Epithelial cell of esophagus (primary cell): ENCODE measurements at regions not wholly inside any gene's neighbourhood (a gene's known extent, or its start where the extent isn't known, plus 50 kb on each side); places are given as distances from the start of the nearest gene placed in this dataset.
"Not testable (repeated sequence)": the region's sequence is repeated elsewhere in the genome, so short reads cannot be mapped to it uniquely, and the experiment has no call there.

Experiments
- DNase-seq: peaks from one replicate; pipeline ENCODE4 v3.0.0; 2010; ENCODE audit warnings: low read depth
- H3K4me3 ChIP-seq: 2 replicates; pipeline ENCODE4 v1.5.1; 2011; ENCODE audit warnings: mild to moderate bottlenecking, low read length, control low read depth
- TF ChIP-seq, protein P1 (sequence below): IDR thresholded peaks from 2 replicates; pipeline ENCODE4 v1.5.1; 2011; ENCODE audit warnings: low read depth, mild to moderate bottlenecking, low read length, control low read depth, inconsistent platforms; ENCODE audit not compliant: insufficient read depth; ENCODE audit errors: missing control alignments

DNA sequence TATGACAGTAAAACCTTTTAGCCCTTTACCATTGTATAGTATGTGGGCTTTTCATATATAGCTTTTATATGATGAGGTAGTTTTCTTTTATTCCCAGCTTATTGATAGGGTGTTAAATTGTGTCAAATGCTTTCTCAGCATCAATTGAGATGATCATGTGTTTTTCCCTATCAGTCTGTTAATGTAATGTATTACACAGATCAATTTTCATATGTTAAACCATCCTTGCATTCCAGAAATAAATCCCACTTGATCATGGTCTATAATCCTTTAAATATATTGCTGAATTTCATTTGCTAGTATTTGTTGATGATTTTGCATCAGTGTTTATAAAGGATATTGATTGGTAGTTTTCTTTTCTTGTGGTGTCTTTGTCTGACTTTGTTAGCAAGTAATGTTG lies 603.9 kb downstream of the TRHDE start:
- no peak overlapping the region for H3K4me3 ChIP-seq
- TF ChIP-seq, protein P1, sequence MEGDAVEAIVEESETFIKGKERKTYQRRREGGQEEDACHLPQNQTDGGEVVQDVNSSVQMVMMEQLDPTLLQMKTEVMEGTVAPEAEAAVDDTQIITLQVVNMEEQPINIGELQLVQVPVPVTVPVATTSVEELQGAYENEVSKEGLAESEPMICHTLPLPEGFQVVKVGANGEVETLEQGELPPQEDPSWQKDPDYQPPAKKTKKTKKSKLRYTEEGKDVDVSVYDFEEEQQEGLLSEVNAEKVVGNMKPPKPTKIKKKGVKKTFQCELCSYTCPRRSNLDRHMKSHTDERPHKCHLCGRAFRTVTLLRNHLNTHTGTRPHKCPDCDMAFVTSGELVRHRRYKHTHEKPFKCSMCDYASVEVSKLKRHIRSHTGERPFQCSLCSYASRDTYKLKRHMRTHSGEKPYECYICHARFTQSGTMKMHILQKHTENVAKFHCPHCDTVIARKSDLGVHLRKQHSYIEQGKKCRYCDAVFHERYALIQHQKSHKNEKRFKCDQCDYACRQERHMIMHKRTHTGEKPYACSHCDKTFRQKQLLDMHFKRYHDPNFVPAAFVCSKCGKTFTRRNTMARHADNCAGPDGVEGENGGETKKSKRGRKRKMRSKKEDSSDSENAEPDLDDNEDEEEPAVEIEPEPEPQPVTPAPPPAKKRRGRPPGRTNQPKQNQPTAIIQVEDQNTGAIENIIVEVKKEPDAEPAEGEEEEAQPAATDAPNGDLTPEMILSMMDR = no peak
- DNase-seq = no peak

DNA sequence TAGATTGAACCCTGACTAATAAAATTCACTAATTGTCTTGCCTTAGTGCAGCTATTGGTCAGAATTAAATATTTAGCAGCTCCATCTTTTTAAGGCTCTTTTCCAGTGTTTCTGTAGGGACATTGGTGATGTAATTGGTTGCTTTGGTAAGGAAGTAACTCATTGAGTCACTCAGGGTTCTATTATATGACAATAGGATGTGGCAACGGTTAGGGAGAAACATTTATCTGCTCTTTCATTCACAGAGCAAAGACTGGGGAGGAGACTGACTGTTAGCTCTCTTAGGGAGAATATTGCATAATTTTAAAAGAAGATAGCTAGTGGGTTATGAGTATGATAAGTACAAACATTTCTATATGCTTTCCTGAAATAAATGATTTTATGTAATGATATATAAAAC lies 616.5 kb downstream of the TRHDE start:
- H3K4me3 ChIP-seq = no peak overlapping the region
- no peak for DNase-seq
- TF ChIP-seq, protein P1 = no peak

DNA sequence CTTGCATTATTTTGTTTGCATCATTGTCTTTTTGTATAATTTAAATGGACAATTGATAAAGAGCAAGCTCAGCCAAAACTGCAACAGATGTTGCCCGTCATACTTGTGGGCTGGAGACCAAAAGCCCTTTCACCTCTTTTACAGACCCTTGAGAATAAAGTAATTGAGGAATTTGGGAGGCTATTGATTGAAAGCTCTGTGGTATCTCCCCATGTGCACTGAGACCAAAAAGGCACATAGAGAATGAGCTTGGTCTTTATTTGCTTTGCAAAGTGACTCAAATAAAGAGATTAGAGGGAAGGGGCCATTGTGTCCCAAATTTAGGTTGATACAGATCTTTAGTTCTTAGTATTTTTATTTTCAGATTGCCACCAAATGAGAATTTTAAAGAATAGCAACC lies 617.6 kb downstream of the TRHDE start:
- TF ChIP-seq, protein P1 = no peak
- DNase-seq = no peak
- H3K4me3 ChIP-seq = no peak overlapping the region

DNA sequence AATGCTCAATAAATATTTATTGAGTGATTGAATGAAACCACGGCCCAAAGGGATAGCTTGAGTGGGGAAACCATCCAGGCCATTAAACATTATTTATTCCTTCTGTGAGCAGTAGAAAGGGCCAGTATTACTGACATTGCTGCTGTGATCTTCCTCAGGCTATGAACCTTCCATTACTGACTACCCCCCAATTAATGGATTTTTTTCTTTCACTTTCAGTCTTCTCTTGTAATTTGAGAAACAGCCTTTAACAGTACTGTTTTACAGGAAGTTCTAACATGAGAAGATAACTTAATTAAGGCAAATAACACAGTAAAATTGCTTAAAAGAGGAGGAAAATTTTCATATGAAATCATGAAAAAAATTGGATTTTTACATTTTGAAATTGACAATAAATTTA lies 629.5 kb downstream of the TRHDE start:
- TF ChIP-seq, protein P1 = no peak
- no peak overlapping the region for H3K4me3 ChIP-seq
- DNase-seq = no peak

DNA sequence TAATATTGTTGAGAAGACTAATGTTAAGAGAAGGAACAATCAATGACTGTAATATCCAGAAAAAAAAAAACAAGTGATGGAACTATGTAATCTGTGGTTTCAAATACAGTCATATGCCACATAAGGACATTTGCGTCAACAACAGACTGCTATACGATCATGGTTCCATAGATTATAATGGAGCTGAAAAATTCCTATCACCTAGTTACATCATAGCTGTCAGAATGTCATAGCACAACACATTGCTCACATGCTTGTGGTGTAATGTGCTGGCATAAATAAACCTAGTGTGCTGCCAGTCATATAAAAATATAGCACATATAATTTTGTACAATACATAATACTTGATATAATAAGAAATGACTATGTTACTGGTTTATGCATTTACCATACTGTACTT lies 653.5 kb downstream of the TRHDE start:
- no peak for DNase-seq
- no peak overlapping the region for H3K4me3 ChIP-seq
- TF ChIP-seq, protein P1 = no peak

DNA sequence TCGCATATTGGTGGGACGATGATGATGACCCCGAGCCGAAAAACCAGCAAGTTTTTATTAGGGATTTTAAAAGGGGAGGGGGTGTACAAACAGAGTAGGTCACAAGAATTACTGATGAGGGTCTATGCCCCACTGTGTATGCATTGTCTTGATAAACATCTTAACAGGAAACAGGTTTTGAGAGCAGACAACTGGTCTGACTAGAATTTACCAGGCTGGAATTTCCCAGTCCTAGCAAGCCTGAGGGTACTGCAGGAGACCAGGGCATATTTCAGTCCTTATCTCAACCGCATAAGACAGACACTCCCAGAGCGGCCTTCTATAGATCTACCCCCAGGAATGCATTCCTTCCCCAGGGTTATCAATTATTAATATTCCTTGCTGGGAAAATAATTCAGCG lies 659.7 kb downstream of the TRHDE start:
- DNase-seq, H3K4me3 ChIP-seq: not testable (repeated sequence)

DNA sequence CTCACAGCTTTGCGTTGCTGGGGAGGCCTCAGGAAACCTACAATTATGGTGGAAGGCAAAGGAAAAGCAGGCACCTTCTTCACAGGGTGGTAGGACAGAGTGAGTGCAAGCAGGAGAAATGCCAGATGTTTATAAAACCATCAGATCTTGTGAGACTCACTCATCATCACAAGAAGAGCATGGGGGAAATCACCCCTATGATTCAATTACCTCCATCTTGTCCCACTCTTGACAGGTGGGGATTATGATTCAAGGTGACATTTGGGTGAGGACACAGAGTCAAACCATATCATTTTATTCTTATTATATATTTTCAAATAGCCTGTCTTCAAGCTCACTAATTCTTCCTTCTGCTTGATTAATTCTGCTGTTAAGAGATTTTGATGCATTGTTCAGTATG lies 665.3 kb downstream of the TRHDE start:
- DNase-seq = no peak
- TF ChIP-seq, protein P1 = no peak
- H3K4me3 ChIP-seq = no peak overlapping the region

DNA sequence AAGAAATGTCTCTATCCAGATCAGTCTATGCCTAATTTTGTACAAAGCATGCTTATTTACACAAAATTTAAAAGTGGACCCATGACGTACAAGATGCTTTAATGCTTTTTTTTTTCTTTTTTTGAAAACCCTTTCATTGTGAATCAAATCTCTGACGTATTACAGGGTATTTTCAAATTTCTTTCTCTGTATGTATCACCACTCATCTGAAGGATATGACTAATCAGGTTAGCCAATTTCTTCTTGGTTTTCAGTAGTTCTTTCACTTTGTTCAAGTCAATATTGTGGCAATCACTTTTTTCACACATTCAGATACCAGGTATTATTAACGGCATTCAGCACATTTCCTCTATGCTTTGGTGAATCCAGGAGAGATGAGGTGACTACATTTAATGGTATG lies 685.3 kb downstream of the TRHDE start:
- H3K4me3 ChIP-seq = no peak overlapping the region
- TF ChIP-seq, protein P1 = no peak

More for the DNA sequence above, 685.3 kb downstream of the TRHDE start:
- peak; percentile 8 for DNase-seq
